K562 (cell line): ENCODE measurements at regions not wholly inside any gene's neighbourhood (a gene's known extent, or its start where the extent isn't known, plus 50 kb on each side); places are given as distances from the start of the nearest gene placed in this dataset.

ENCODE experiments used
- ATAC-seq: fragments of 200-7000 bp; cut with Tn5 transposase; 3 replicates; pipeline ENCODE4 v1.9.1; 2020; ENCODE audit warnings: moderate library complexity
- BruUV-seq: library from RNA; stranded (reverse); fragments of 400-500 nt; replicated peaks from 2 replicates; lab custom pipeline; 2021; lab: Mats Ljungman, UMichigan
- CTCF ChIA-PET: fragments of 300-600 bp; formaldehyde crosslinking; extraction: SDS; loops from one replicate; lab custom pipeline; 2021; ENCODE audit warnings: low intra/inter-chr PET ratio; lab: Yijun Ruan, JAX
- POLR2A ChIA-PET: fragments of 300-600, 350-650 bp; sonication (Branson Sonifier 250); formaldehyde crosslinking; extraction: SDS; loops from one replicate; lab custom pipeline; 2021; ENCODE audit warnings: antibody characterized with exemption, inconsistent platforms; lab: Yijun Ruan, JAX
- DNase-seq, 4 experiments: peaks; one replicate each; pipeline versions ENCODE4 v3.0.0 to v3.0.0-alpha.2; 2011 to 2018; ENCODE audit warnings: low spot score in 3 of 4, mixed read lengths in 3 of 4; ENCODE audit errors: extremely low read depth in 1 of 4
- FAIRE-seq: peaks from 2 replicates; lab custom pipeline; 2011; peaks lifted over from hg19 to GRCh38; lab: Jason Lieb, UNC
- H2AFZ ChIP-seq: 2 replicates; pipeline ENCODE4 v1.6.0; 2011; ENCODE audit warnings: low read depth, low read length, control low read depth, inconsistent platforms
- H3K27ac ChIP-seq: fragments of 200-600 bp; 3 replicates; pipeline ENCODE4 v1.8.0; 2011; ENCODE audit warnings: low read depth, mild to moderate bottlenecking, control low read depth, inconsistent platforms, low read length, moderate library complexity, mixed read lengths; ENCODE audit errors: extremely low read depth
- H3K27me3 ChIP-seq, 2 experiments: fragments of 300-600 bp in 1 of 2; 2 replicates in 1 of 2; 3 replicates in 1 of 2; pipeline versions ENCODE4 v1.6.0 to v1.8.0; 2011; ENCODE audit warnings: inconsistent platforms in 2 of 2, low read length in 2 of 2, mild to moderate bottlenecking in 1 of 2, mixed read lengths in 1 of 2, moderate library complexity in 1 of 2; ENCODE audit not compliant: control insufficient read depth in 2 of 2, insufficient read depth in 2 of 2
- H3K36me3 ChIP-seq: fragments of 300-600 bp; 3 replicates; pipeline ENCODE4 v1.8.0; 2011; ENCODE audit warnings: mild to moderate bottlenecking, low read length, inconsistent platforms; ENCODE audit not compliant: control insufficient read depth, insufficient read depth
- H3K4me1 ChIP-seq, 2 experiments: fragments of 200-600 bp in 1 of 2; replicated peaks in 1 of 2; 2 replicates in 1 of 2; 3 replicates in 1 of 2; pipeline versions ENCODE4 v1.5.1 to v1.8.0; 2011; ENCODE audit warnings: inconsistent platforms in 2 of 2, low read length in 2 of 2, mild to moderate bottlenecking in 1 of 2, mixed read lengths in 1 of 2, moderate library complexity in 1 of 2; ENCODE audit not compliant: control insufficient read depth in 2 of 2, insufficient read depth in 2 of 2
- H3K4me2 ChIP-seq: 2 replicates; pipeline ENCODE4 v1.6.1; 2011; ENCODE audit warnings: low read length, control low read depth, inconsistent platforms, mixed read lengths; ENCODE audit not compliant: insufficient read depth
- H3K4me3 ChIP-seq: fragments of 200-600 bp; sonication (generic), shearing (Covaris generic); 2 replicates; pipeline ENCODE4 v1.5.1; 2016; ENCODE audit warnings: control low read depth, inconsistent platforms
- H3K79me2 ChIP-seq: fragments of 200-600 bp; 3 replicates; pipeline ENCODE4 v1.8.0; 2011; ENCODE audit warnings: low read length, inconsistent platforms; ENCODE audit not compliant: control insufficient read depth, insufficient read depth
- H3K9ac ChIP-seq, 2 experiments: 2 replicates each; pipeline versions ENCODE4 v1.6.0 to v1.6.1; 2011; ENCODE audit warnings: low read depth in 2 of 2, low read length in 2 of 2, control low read depth in 1 of 2, inconsistent platforms in 1 of 2, mild to moderate bottlenecking in 1 of 2, mixed read lengths in 1 of 2; ENCODE audit not compliant: insufficient read depth in 1 of 2
- H3K9me1 ChIP-seq: one replicate; pipeline ENCODE4 v1.6.0; 2011; ENCODE audit warnings: inconsistent platforms, mild to moderate bottlenecking, low read length, moderate library complexity; ENCODE audit not compliant: control insufficient read depth, insufficient read depth
- H3K9me3 ChIP-seq: replicated peaks from 2 replicates; pipeline ENCODE4 v1.5.1; 2011; ENCODE audit warnings: low read depth, low read length, inconsistent platforms; ENCODE audit not compliant: control insufficient read depth, insufficient read depth
- H4K20me1 ChIP-seq: replicated peaks from 2 replicates; pipeline ENCODE4 v1.6.1; 2011; ENCODE audit warnings: low read length, inconsistent platforms, mixed read lengths; ENCODE audit not compliant: control insufficient read depth, insufficient read depth
- BHLHE40 ChIP-seq: IDR thresholded peaks from 2 replicates; pipeline ENCODE4 v1.6.1; 2011; ENCODE audit warnings: low read length, improper control_type of control experiment
- CBX5 ChIP-seq: IDR thresholded peaks from 2 replicates; pipeline ENCODE4 v1.6.1; 2014; ENCODE audit warnings: low read depth, borderline replicate concordance
- L3MBTL2 ChIP-seq: fragments of 450-650 bp; IDR thresholded peaks from 2 replicates; pipeline ENCODE4 v1.6.1; 2016; ENCODE audit warnings: mild to moderate bottlenecking, moderate library complexity
- MCM7 ChIP-seq, 2 experiments: fragments of 450-650 bp; IDR thresholded peaks; 2 replicates each; pipeline ENCODE4 v1.6.1; 2016 to 2018
- NR0B1 ChIP-seq: fragments of 450-650 bp; IDR thresholded peaks from one replicate; pipeline ENCODE4 v1.6.1; 2018; ENCODE audit warnings: mild to moderate bottlenecking, moderate library complexity; ENCODE audit not compliant: partially characterized antibody
- SMARCA4 ChIP-seq: fragments of 450-650 bp; IDR thresholded peaks from 2 replicates; pipeline ENCODE4 v1.6.1; 2016
- SPI1 ChIP-seq: IDR thresholded peaks from 2 replicates; pipeline ENCODE4 v1.6.1; 2011; ENCODE audit warnings: low read depth, low read length, control low read depth, borderline replicate concordance
- TSHZ1 ChIP-seq: fragments of 250-450 bp; sonication (Bioruptor Pico); IDR thresholded peaks from 2 replicates; pipeline ENCODE4 v1.4.0; 2020; ENCODE audit warnings: mild to moderate bottlenecking, moderate library complexity
- U2AF2 ChIP-seq: fragments of 200-400 bp; formaldehyde crosslinking; optimal IDR thresholded peaks from 2 replicates; pipeline ENCODE3; 2017; ENCODE audit warnings: low read depth, mild to moderate bottlenecking, low read length
- ZNF584 ChIP-seq: fragments of 200-800 bp; sonication (Bioruptor generic); IDR thresholded peaks from 2 replicates; pipeline ENCODE4 v1.6.1; 2016; ENCODE audit warnings: low read depth, mild to moderate bottlenecking, missing genetic modification characterization, missing compliant biosample characterization
- ZNF77 ChIP-seq: fragments of 250-450 bp; sonication (Bioruptor Pico); IDR thresholded peaks from 2 replicates; pipeline ENCODE4 v1.5.0; 2020
- WGBS: fragments of 100-300 bp; shearing (Covaris generic); methylation state at CpG from one replicate; pipeline ENCODE4 v1.1.6; 2016; ENCODE audit warnings: low coverage, mixed read lengths; ENCODE audit not compliant: insufficient coverage; ENCODE audit errors: missing lambda C conversion rate; 5-methylcytosine and 5-hydroxymethylcytosine counted together
- in situ Hi-C: fragments of 300-500 bp; cut with MboI; formaldehyde crosslinking; loops from 4 replicates; pipeline ENCODE4 v1.15.0; 2018; ENCODE audit warnings: inconsistent platforms, mixed read lengths
- intact Hi-C: fragments of 100-400 bp; cut with micrococcal nuclease; formaldehyde crosslinking; loops from 2 replicates; pipeline ENCODE4 v1.14.2; 2022

DNA sequence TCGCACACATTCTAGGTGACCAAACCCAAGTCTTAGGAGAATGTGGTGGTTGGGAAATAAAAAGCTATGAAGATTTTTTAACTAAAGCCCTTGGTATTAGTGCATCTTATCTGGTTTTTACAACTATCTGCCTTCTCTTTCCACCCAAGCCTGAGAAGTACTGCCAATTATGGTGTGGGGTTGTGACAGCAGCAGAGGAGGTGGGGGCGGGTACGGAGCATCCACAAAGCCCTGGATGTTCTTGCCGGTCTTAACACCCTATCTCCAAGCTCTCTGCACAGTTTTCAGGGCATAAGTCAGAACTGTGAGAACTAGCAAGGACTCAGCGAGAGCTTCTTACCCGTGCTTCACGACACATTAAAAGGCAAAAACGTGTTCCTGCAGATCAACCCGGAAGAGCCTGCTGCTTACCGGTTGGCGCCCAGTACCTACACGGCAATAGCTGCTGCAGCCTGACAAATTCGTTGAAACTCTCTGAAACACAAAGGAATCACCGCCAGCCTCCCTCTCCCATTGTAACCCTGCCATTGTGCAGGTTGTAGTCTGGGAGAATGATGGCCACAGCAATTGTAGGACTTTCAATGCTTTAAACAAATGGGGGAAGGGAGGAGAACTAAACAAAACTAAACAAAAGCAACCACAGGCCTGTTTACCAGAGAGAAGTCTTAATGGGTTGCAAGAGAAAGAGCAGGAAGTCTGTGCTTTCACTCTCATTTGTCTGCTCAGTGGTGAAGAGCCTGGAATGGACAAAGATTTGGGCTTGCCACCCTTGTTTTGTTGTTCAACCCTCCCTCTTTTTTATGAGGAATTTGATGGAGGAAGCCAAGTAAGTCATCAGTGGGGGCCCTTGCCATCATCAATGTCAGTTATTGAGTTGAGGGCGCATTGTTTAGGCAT is 461.0 kb upstream of the JARID2 start:
- CTCF ChIA-PET, result interaction anchor here (0.7 kb wide), 1 partner anchor 14 kb away, joined by 5 read pairs; no protein-coding TSS in a partner anchor
- Histone ChIP-seq H3K9ac (no peak overlapping the region), H3K79me2 (no peaks in the 10 kb centered on the region), H3K4me3 (no peak overlapping the region), H3K36me3 (no peaks in the 10 kb centered on the region), H3K4me2 (no peak overlapping the region), H4K20me1 (no peaks in the 10 kb centered on the region), H3K4me1 (peaks cover 0 to 9% of the 10 kb centered on the region in 2 experiments; a peak in 4 of 5 replicates), H2AFZ (no peak overlapping the region; the same call in 1 of the 2 replicates), H3K9me3 (no peaks in the 10 kb centered on the region), H3K27ac (no peak overlapping the region), H3K9me1 (no peaks in the 10 kb centered on the region), H3K27me3 (no peaks in the 10 kb centered on the region)
- POLR2A ChIA-PET, result interaction anchor here (0.6 to 2.3 kb wide), 4 partner anchors 8 to 46 kb away, joined by 3 to 8 read pairs (median 4); no protein-coding TSS in a partner anchor
- FAIRE-seq, result no peak
- no peak for TF ChIP-seq ZNF77 (CRISPR knock-in tag)
- no peak for TF ChIP-seq BHLHE40
- TF ChIP-seq MCM7 (IDR thresholded peaks at IDR 0.05), result no peak
- no peak for TF ChIP-seq TSHZ1 (CRISPR knock-in tag)
- no peak for TF ChIP-seq NR0B1
- TF ChIP-seq SPI1, result no peak
- no peak for TF ChIP-seq L3MBTL2
- no peak for TF ChIP-seq CBX5
- TF ChIP-seq ZNF584, result no peak
- no peak for TF ChIP-seq U2AF2
- TF ChIP-seq SMARCA4, result no peak
- DNase-seq, result no peak
- intact Hi-C loops, result no loop called here
- WGBS, result 76% methylated on average over 15 of the region's 15 CpGs
- in situ Hi-C loops, result no loop called here
- ATAC-seq, result no peak
- BruUV-seq, result no TSS peak
